MCF 10A (cell line): ENCODE measurements at regions not wholly inside any gene's neighbourhood (a gene's known extent, or its start where the extent isn't known, plus 50 kb on each side); places are given as distances from the start of the nearest gene placed in this dataset.

ENCODE experiments used
- BruUV-seq: library from RNA; stranded (reverse); fragments of 400-500 nt; replicated peaks from 2 replicates; lab custom pipeline; 2021; lab: Mats Ljungman, UMichigan
- CTCF ChIA-PET: fragments of 300-600 bp; sonication (Branson Sonifier 250); formaldehyde crosslinking; extraction: SDS; loops from one replicate; lab custom pipeline; 2021; ENCODE audit warnings: antibody characterized with exemption, inconsistent platforms; lab: Yijun Ruan, JAX
- POLR2A ChIA-PET: fragments of 300-600, 350-650 bp; sonication (Branson Sonifier 250); formaldehyde crosslinking; extraction: SDS; loops from one replicate; lab custom pipeline; 2020; ENCODE audit warnings: antibody characterized with exemption, inconsistent platforms; lab: Yijun Ruan, JAX
- DNase-seq: peaks from one replicate; pipeline ENCODE4 v3.0.0-alpha.2; 2018; ENCODE audit not compliant: unreplicated experiment
- H3K27ac Mint-ChIP-seq: one replicate; pipeline ENCODE4 v1.8.0; 2022; ENCODE audit warnings: mild to moderate bottlenecking, low read depth, mixed read lengths; ENCODE audit not compliant: unreplicated experiment
- H3K27me3 Mint-ChIP-seq: one replicate; pipeline ENCODE4 v1.8.0; 2022; ENCODE audit warnings: mixed read lengths; ENCODE audit not compliant: insufficient read depth, unreplicated experiment
- H3K36me3 Mint-ChIP-seq: one replicate; pipeline ENCODE4 v1.8.0; 2022; ENCODE audit warnings: mild to moderate bottlenecking, moderate library complexity, mixed read lengths; ENCODE audit not compliant: insufficient read depth, unreplicated experiment
- H3K4me1 Mint-ChIP-seq: one replicate; pipeline ENCODE4 v1.8.0; 2022; ENCODE audit warnings: mixed read lengths; ENCODE audit not compliant: insufficient read depth, unreplicated experiment
- H3K4me3 Mint-ChIP-seq: one replicate; pipeline ENCODE4 v1.8.0; 2022; ENCODE audit warnings: mild to moderate bottlenecking, moderate library complexity, mixed read lengths; ENCODE audit not compliant: unreplicated experiment
- H3K9me3 Mint-ChIP-seq: one replicate; pipeline ENCODE4 v1.8.0; 2022; ENCODE audit warnings: mixed read lengths; ENCODE audit not compliant: unreplicated experiment
- CTCF ChIP-seq: fragments of 200-600 bp; IDR thresholded peaks from one replicate; pipeline ENCODE4 v1.8.0; 2022; ENCODE audit warnings: antibody characterized with exemption, mild to moderate bottlenecking; ENCODE audit not compliant: unreplicated experiment
- intact Hi-C: fragments of 100-400 bp; cut with micrococcal nuclease; formaldehyde crosslinking; loops from 2 replicates; pipeline ENCODE4 v1.14.1; 2022

GRCh38 chr3:127464642-127465041 lies 125.9 kb downstream of the TPRA1 start:
- H3K27ac Mint-ChIP-seq, result no peak overlapping the region
- DNase-seq, result no peak
- no peaks in the 10 kb centered on the region for H3K36me3 Mint-ChIP-seq
- H3K9me3 Mint-ChIP-seq, result peaks cover 11% of the 10 kb centered on the region
- no peak for TF ChIP-seq CTCF
- ChIA-PET POLR2A (no interaction called here), CTCF (interaction anchor here (0.6 to 0.9 kb wide), 2 partner anchors 9 to 700 kb away, joined by 3 to 7 read pairs; no protein-coding TSS in a partner anchor)
- no TSS peak for BruUV-seq
- intact Hi-C loops, result no loop called here
- no peak overlapping the region for H3K4me3 Mint-ChIP-seq
- H3K27me3 Mint-ChIP-seq, result no peaks in the 10 kb centered on the region
- no peaks in the 10 kb centered on the region for H3K4me1 Mint-ChIP-seq

- H3K9me3 Mint-ChIP-seq, result no peaks in the 10 kb centered on the region
- TF ChIP-seq CTCF, result no peak
- no peaks in the 10 kb centered on the region for H3K27me3 Mint-ChIP-seq
- no peak overlapping the region for H3K27ac Mint-ChIP-seq
- DNase-seq, result no peak
- peaks cover 10% of the 10 kb centered on the region for H3K4me1 Mint-ChIP-seq
- BruUV-seq, result no TSS peak
- no peak overlapping the region for H3K4me3 Mint-ChIP-seq
- H3K36me3 Mint-ChIP-seq, result no peaks in the 10 kb centered on the region
- ChIA-PET CTCF (interaction anchor here (0.6 kb wide), 1 partner anchor 940 kb away, joined by 4 read pairs; no protein-coding TSS in a partner anchor), POLR2A (interaction anchor here (0.5 kb wide), 1 partner anchor 19 kb away, joined by 3 read pairs; no protein-coding TSS in a partner anchor)
- intact Hi-C loops, result no loop called here
These were observed 128.3 kb downstream of the TPRA1 start for GRCh38 chr3:127462111-127462655.

GRCh38 chr3:127461286-127461910 lies 129.1 kb downstream of the TPRA1 start:
- no peaks in the 10 kb centered on the region for H3K27me3 Mint-ChIP-seq
- H3K36me3 Mint-ChIP-seq, result no peaks in the 10 kb centered on the region

More at GRCh38 chr3:127461286-127461910, 129.1 kb downstream of the TPRA1 start:
- Mint-ChIP-seq H3K27ac (no peak overlapping the region), H3K4me1 (peaks cover 16% of the 10 kb centered on the region), H3K9me3 (no peaks in the 10 kb centered on the region), H3K4me3 (no peak overlapping the region)
- ChIA-PET CTCF (no interaction called here), POLR2A (no interaction called here)
- intact Hi-C loops, result no loop called here
- no TSS peak for BruUV-seq
- TF ChIP-seq CTCF, result no peak
- no peak for DNase-seq
